D341Med (cell line): ENCODE measurements at regions not wholly inside any gene's neighbourhood (a gene's known extent, or its start where the extent isn't known, plus 50 kb on each side); places are given as distances from the start of the nearest gene placed in this dataset.
"Not testable (repeated sequence)": the region's sequence is repeated elsewhere in the genome, so short reads cannot be mapped to it uniquely, and the experiment has no call there.

ENCODE experiments used
- DNase-seq: peaks from one replicate; pipeline ENCODE4 v3.0.0; 2012; ENCODE audit warnings: low spot score

- no peak for DNase-seq
Observed at GRCh38 chr20:58579819-58580473, 64.7 kb upstream of the APCDD1L start.

GRCh38 chr20:58579069-58579818, 64.0 kb upstream of the APCDD1L start:
- DNase-seq, result no peak

- no peak for DNase-seq
Observed at GRCh38 chr20:58577871-58578598, 62.8 kb upstream of the APCDD1L start.

- no peak for DNase-seq
Observed at GRCh38 chr20:58577139-58577806, 62.1 kb upstream of the APCDD1L start.

- DNase-seq, result no peak
Observed at GRCh38 chr20:58576603-58576970, 61.4 kb upstream of the APCDD1L start.

- no peak for DNase-seq
Observed at GRCh38 chr20:58575776-58576602, 60.8 kb upstream of the APCDD1L start.

GRCh38 chr20:58574469-58574868, 59.3 kb upstream of the APCDD1L start:
- no peak for DNase-seq

- DNase-seq, result no peak
Observed at GRCh38 chr20:58573986-58574385, 58.8 kb upstream of the APCDD1L start.

- DNase-seq, result no peak
Observed at GRCh38 chr20:58573257-58573656, 58.1 kb upstream of the APCDD1L start.

GRCh38 chr20:58572428-58572763, 57.2 kb upstream of the APCDD1L start:
- DNase-seq, result not testable (repeated sequence)

- no peak for DNase-seq
Observed at GRCh38 chr20:58571693-58572427, 56.7 kb upstream of the APCDD1L start.

GRCh38 chr20:58571356-58571692, 56.1 kb upstream of the APCDD1L start:
- DNase-seq, result no peak

- no peak for DNase-seq
Observed at GRCh38 chr20:58570204-58570859, 55.1 kb upstream of the APCDD1L start.

- no peak for DNase-seq
Observed at GRCh38 chr20:58569241-58570125, 54.3 kb upstream of the APCDD1L start.

GRCh38 chr20:58568483-58569240, 53.5 kb upstream of the APCDD1L start:
- no peak for DNase-seq

- no peak for DNase-seq
Observed at GRCh38 chr20:58568126-58568482, 52.9 kb upstream of the APCDD1L start.

GRCh38 chr20:58567437-58567836, 52.2 kb upstream of the APCDD1L start:
- no peak for DNase-seq

GRCh38 chr20:58566981-58567380, 51.8 kb upstream of the APCDD1L start:
- DNase-seq, result no peak
